GM23338 (cell line): ENCODE measurements at regions not wholly inside any gene's neighbourhood (a gene's known extent, or its start where the extent isn't known, plus 50 kb on each side); places are given as distances from the start of the nearest gene placed in this dataset.

Experiments
- ATAC-seq: fragments of 200-7000 bp; cut with Tn5 transposase; 3 replicates; pipeline ENCODE4 v1.9.1; 2020
- DNase-seq: peaks from one replicate; pipeline ENCODE4 v3.0.0-alpha.2; 2015; ENCODE audit warnings: low spot score
- H2AFZ ChIP-seq: fragments of 200-600 bp; sonication (generic); 2 replicates; pipeline ENCODE4 v1.8.0; 2016; ENCODE audit warnings: antibody characterized with exemption, mild to moderate bottlenecking, moderate library complexity
- H3F3A ChIP-seq: fragments of 200-600 bp; sonication (generic); replicated peaks from 2 replicates; pipeline ENCODE4 v1.8.0; 2017; ENCODE audit warnings: antibody characterized with exemption, mixed run types, low read depth
- H3K27ac ChIP-seq: fragments of 200-600 bp; sonication (generic); 2 replicates; pipeline ENCODE4 v1.6.1; 2016; ENCODE audit warnings: low read depth
- H3K27me3 ChIP-seq: fragments of 200-600 bp; sonication (generic); 2 replicates; pipeline ENCODE4 v1.8.0; 2016; ENCODE audit warnings: mild to moderate bottlenecking, mixed run types, moderate library complexity; ENCODE audit not compliant: insufficient read depth
- H3K36me3 ChIP-seq: fragments of 200-600 bp; sonication (generic); 2 replicates; pipeline ENCODE4 v1.8.0; 2016; ENCODE audit warnings: mild to moderate bottlenecking; ENCODE audit not compliant: insufficient read depth
- H3K4me1 ChIP-seq: fragments of 200-600 bp; sonication (generic); 2 replicates; pipeline ENCODE4 v1.8.0; 2016; ENCODE audit warnings: mild to moderate bottlenecking, moderate library complexity; ENCODE audit not compliant: insufficient read depth
- H3K4me2 ChIP-seq: fragments of 200-600 bp; sonication (generic); 2 replicates; pipeline ENCODE4 v1.7.1; 2017; ENCODE audit warnings: mixed run types
- H3K4me3 ChIP-seq: fragments of 200-600 bp; sonication (generic); 2 replicates; pipeline ENCODE4 v1.6.1; 2016; ENCODE audit warnings: mixed run types
- H3K79me2 ChIP-seq: fragments of 200-600 bp; sonication (generic); replicated peaks from 2 replicates; pipeline ENCODE4 v1.8.0; 2017; ENCODE audit warnings: mild to moderate bottlenecking; ENCODE audit not compliant: insufficient read depth
- H3K9me2 ChIP-seq: fragments of 200-600 bp; sonication (generic); 2 replicates; pipeline ENCODE4 v1.8.0; 2017; ENCODE audit not compliant: insufficient read depth
- H4K20me1 ChIP-seq: fragments of 200-600 bp; sonication (generic); replicated peaks from 2 replicates; pipeline ENCODE4 v1.8.0; 2017; ENCODE audit warnings: mild to moderate bottlenecking; ENCODE audit not compliant: insufficient read depth
- H3K27ac Mint-ChIP-seq: 2 replicates; pipeline ENCODE4 v1.8.0; 2020; ENCODE audit warnings: inconsistent platforms, mild to moderate bottlenecking, moderate library complexity, mixed read lengths
- H3K27me3 Mint-ChIP-seq: 3 replicates; pipeline ENCODE4 v1.8.0; 2022; ENCODE audit warnings: low read depth, mild to moderate bottlenecking, moderate library complexity, mixed read lengths, inconsistent platforms; ENCODE audit not compliant: insufficient read depth, poor library complexity
- H3K36me3 Mint-ChIP-seq: 3 replicates; pipeline ENCODE4 v1.8.0; 2021; ENCODE audit warnings: low read depth, mild to moderate bottlenecking, inconsistent platforms, moderate library complexity, mixed read lengths
- H3K4me1 Mint-ChIP-seq: 3 replicates; pipeline ENCODE4 v1.8.0; 2020; ENCODE audit warnings: mild to moderate bottlenecking, inconsistent platforms, mixed read lengths
- H3K4me3 Mint-ChIP-seq: 3 replicates; pipeline ENCODE4 v1.8.0; 2021; ENCODE audit warnings: moderate library complexity, mild to moderate bottlenecking, inconsistent platforms, mixed read lengths
- H3K9me3 Mint-ChIP-seq: 3 replicates; pipeline ENCODE4 v1.8.0; 2020; ENCODE audit warnings: moderate library complexity, mild to moderate bottlenecking, inconsistent platforms, mixed read lengths
- CREB1 ChIP-seq: fragments of 250-450 bp; sonication (Bioruptor Pico); IDR thresholded peaks from 2 replicates; pipeline ENCODE4 v1.5.0; 2020; ENCODE audit warnings: low read depth, mild to moderate bottlenecking, moderate library complexity
- EZH2 ChIP-seq: fragments of 200-600 bp; sonication (generic); IDR thresholded peaks from one replicate; pipeline ENCODE4 v1.8.0; 2017; ENCODE audit warnings: antibody characterized with exemption, mild to moderate bottlenecking, low read depth; ENCODE audit not compliant: unreplicated experiment
- EZH2phosphoT487 ChIP-seq: fragments of 200-600 bp; sonication (generic); IDR thresholded peaks from one replicate; pipeline ENCODE4 v1.8.1; 2018; ENCODE audit warnings: antibody characterized with exemption; ENCODE audit not compliant: unreplicated experiment
- JUNB ChIP-seq: IDR thresholded peaks from one replicate; pipeline ENCODE4 v1.6.1; 2016; ENCODE audit warnings: antibody characterized with exemption; ENCODE audit not compliant: unreplicated experiment
- NANOG ChIP-seq: IDR thresholded peaks from 2 replicates; pipeline ENCODE4 v1.6.1; 2016; ENCODE audit warnings: antibody characterized with exemption, borderline replicate concordance
- POLR2AphosphoS5 ChIP-seq: IDR thresholded peaks from 2 replicates; pipeline ENCODE4 v1.6.1; 2016; ENCODE audit warnings: antibody characterized with exemption, low read depth
- STAT1 ChIP-seq: IDR thresholded peaks from one replicate; pipeline ENCODE4 v1.6.1; 2016; ENCODE audit warnings: antibody characterized with exemption; ENCODE audit not compliant: unreplicated experiment
- ZNF114 ChIP-seq: fragments of 250-450 bp; sonication (Bioruptor Pico); IDR thresholded peaks from 2 replicates; pipeline ENCODE4 v1.5.0; 2020; ENCODE audit warnings: mild to moderate bottlenecking, moderate library complexity
- ZNF331 ChIP-seq: fragments of 250-450 bp; sonication (Bioruptor Pico); IDR thresholded peaks from 2 replicates; pipeline ENCODE4 v1.5.0; 2020; ENCODE audit warnings: low read depth, mild to moderate bottlenecking, moderate library complexity
- TF ChIP-seq, protein P1 (sequence below): IDR thresholded peaks from one replicate; pipeline ENCODE4 v1.6.1; 2018; ENCODE audit warnings: antibody characterized with exemption; ENCODE audit not compliant: unreplicated experiment
- TF ChIP-seq, protein P2 (sequence below): fragments of 250-450 bp; sonication (Bioruptor Pico); IDR thresholded peaks from 2 replicates; pipeline ENCODE4 v1.5.0; 2020; ENCODE audit warnings: mild to moderate bottlenecking, moderate library complexity
- TF ChIP-seq, protein P3 (sequence below): IDR thresholded peaks from 2 replicates; pipeline ENCODE4 v1.6.1; 2016; ENCODE audit warnings: antibody characterized with exemption
- TF ChIP-seq, protein P4 (sequence below), 2 experiments: fragments of 200-600 bp in 1 of 2; sonication (generic) in 1 of 2; conservative IDR thresholded peaks; 2 replicates each; pipeline versions ENCODE4 v1.5.1 to v1.6.1; 2016 to 2017; ENCODE audit warnings: antibody characterized with exemption in 2 of 2, low read depth in 2 of 2, mild to moderate bottlenecking in 2 of 2, moderate library complexity in 1 of 2

DNA sequence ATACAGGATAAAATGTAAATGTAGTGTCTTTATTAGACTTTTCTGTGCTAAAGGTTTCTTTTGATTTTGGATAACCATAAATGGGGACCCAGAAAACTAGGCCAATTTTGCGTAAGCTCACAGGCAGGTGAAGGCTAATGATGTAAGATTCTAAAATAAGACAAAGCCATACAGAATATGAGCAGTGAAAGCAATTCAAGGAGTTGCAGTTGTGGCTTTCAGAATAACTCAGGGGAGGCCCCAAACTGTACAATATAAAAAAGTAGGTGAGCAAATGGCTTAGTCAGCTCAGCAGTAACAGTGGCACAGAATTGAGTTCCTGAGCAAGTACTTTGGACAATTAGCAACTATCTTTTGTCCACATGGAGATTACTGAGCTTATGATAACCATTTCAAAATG lies 81.7 kb upstream of the NRP1 start:
- H3K27ac ChIP-seq, result no peak overlapping the region
- H3K9me2 ChIP-seq, result peaks cover 4% of the 10 kb centered on the region; the same call in 1 of the 2 replicates
- peaks cover 4% of the 10 kb centered on the region for H3K27me3 Mint-ChIP-seq
- no peaks in the 10 kb centered on the region for H3K27me3 ChIP-seq
- no peak for TF ChIP-seq ZNF114 (CRISPR knock-in tag)
- TF ChIP-seq JUNB, result no peak
- TF ChIP-seq EZH2phosphoT487, result no peak
- TF ChIP-seq ZNF331 (CRISPR knock-in tag), result no peak
- TF ChIP-seq, protein P1, sequence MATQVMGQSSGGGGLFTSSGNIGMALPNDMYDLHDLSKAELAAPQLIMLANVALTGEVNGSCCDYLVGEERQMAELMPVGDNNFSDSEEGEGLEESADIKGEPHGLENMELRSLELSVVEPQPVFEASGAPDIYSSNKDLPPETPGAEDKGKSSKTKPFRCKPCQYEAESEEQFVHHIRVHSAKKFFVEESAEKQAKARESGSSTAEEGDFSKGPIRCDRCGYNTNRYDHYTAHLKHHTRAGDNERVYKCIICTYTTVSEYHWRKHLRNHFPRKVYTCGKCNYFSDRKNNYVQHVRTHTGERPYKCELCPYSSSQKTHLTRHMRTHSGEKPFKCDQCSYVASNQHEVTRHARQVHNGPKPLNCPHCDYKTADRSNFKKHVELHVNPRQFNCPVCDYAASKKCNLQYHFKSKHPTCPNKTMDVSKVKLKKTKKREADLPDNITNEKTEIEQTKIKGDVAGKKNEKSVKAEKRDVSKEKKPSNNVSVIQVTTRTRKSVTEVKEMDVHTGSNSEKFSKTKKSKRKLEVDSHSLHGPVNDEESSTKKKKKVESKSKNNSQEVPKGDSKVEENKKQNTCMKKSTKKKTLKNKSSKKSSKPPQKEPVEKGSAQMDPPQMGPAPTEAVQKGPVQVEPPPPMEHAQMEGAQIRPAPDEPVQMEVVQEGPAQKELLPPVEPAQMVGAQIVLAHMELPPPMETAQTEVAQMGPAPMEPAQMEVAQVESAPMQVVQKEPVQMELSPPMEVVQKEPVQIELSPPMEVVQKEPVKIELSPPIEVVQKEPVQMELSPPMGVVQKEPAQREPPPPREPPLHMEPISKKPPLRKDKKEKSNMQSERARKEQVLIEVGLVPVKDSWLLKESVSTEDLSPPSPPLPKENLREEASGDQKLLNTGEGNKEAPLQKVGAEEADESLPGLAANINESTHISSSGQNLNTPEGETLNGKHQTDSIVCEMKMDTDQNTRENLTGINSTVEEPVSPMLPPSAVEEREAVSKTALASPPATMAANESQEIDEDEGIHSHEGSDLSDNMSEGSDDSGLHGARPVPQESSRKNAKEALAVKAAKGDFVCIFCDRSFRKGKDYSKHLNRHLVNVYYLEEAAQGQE, result no peak
- TF ChIP-seq POLR2AphosphoS5, result no peak
- no peak for TF ChIP-seq CREB1
- TF ChIP-seq, protein P2, sequence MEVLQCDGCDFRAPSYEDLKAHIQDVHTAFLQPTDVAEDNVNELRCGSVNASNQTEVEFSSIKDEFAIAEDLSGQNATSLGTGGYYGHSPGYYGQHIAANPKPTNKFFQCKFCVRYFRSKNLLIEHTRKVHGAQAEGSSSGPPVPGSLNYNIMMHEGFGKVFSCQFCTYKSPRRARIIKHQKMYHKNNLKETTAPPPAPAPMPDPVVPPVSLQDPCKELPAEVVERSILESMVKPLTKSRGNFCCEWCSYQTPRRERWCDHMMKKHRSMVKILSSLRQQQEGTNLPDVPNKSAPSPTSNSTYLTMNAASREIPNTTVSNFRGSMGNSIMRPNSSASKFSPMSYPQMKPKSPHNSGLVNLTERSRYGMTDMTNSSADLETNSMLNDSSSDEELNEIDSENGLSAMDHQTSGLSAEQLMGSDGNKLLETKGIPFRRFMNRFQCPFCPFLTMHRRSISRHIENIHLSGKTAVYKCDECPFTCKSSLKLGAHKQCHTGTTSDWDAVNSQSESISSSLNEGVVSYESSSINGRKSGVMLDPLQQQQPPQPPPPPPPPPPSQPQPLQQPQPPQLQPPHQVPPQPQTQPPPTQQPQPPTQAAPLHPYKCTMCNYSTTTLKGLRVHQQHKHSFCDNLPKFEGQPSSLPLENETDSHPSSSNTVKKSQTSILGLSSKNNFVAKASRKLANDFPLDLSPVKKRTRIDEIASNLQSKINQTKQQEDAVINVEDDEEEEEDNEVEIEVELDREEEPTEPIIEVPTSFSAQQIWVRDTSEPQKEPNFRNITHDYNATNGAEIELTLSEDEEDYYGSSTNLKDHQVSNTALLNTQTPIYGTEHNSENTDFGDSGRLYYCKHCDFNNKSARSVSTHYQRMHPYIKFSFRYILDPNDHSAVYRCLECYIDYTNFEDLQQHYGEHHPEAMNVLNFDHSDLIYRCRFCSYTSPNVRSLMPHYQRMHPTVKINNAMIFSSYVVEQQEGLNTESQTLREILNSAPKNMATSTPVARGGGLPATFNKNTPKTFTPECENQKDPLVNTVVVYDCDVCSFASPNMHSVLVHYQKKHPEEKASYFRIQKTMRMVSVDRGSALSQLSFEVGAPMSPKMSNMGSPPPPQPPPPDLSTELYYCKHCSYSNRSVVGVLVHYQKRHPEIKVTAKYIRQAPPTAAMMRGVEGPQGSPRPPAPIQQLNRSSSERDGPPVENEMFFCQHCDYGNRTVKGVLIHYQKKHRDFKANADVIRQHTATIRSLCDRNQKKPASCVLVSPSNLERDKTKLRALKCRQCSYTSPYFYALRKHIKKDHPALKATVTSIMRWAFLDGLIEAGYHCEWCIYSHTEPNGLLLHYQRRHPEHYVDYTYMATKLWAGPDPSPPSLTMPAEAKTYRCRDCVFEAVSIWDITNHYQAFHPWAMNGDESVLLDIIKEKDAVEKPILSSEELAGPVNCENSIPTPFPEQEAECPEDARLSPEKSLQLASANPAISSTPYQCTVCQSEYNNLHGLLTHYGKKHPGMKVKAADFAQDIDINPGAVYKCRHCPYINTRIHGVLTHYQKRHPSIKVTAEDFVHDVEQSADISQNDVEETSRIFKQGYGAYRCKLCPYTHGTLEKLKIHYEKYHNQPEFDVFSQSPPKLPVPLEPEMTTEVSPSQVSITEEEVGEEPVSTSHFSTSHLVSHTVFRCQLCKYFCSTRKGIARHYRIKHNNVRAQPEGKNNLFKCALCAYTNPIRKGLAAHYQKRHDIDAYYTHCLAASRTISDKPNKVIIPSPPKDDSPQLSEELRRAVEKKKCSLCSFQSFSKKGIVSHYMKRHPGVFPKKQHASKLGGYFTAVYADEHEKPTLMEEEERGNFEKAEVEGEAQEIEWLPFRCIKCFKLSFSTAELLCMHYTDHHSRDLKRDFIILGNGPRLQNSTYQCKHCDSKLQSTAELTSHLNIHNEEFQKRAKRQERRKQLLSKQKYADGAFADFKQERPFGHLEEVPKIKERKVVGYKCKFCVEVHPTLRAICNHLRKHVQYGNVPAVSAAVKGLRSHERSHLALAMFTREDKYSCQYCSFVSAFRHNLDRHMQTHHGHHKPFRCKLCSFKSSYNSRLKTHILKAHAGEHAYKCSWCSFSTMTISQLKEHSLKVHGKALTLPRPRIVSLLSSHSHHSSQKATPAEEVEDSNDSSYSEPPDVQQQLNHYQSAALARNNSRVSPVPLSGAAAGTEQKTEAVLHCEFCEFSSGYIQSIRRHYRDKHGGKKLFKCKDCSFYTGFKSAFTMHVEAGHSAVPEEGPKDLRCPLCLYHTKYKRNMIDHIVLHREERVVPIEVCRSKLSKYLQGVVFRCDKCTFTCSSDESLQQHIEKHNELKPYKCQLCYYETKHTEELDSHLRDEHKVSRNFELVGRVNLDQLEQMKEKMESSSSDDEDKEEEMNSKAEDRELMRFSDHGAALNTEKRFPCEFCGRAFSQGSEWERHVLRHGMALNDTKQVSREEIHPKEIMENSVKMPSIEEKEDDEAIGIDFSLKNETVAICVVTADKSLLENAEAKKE (CRISPR knock-in tag), result no peak
- no peak for TF ChIP-seq EZH2
- TF ChIP-seq STAT1, result no peak
- TF ChIP-seq NANOG, result no peak
- TF ChIP-seq, protein P3, sequence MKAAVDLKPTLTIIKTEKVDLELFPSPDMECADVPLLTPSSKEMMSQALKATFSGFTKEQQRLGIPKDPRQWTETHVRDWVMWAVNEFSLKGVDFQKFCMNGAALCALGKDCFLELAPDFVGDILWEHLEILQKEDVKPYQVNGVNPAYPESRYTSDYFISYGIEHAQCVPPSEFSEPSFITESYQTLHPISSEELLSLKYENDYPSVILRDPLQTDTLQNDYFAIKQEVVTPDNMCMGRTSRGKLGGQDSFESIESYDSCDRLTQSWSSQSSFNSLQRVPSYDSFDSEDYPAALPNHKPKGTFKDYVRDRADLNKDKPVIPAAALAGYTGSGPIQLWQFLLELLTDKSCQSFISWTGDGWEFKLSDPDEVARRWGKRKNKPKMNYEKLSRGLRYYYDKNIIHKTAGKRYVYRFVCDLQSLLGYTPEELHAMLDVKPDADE, result no peak
- TF ChIP-seq, protein P4, sequence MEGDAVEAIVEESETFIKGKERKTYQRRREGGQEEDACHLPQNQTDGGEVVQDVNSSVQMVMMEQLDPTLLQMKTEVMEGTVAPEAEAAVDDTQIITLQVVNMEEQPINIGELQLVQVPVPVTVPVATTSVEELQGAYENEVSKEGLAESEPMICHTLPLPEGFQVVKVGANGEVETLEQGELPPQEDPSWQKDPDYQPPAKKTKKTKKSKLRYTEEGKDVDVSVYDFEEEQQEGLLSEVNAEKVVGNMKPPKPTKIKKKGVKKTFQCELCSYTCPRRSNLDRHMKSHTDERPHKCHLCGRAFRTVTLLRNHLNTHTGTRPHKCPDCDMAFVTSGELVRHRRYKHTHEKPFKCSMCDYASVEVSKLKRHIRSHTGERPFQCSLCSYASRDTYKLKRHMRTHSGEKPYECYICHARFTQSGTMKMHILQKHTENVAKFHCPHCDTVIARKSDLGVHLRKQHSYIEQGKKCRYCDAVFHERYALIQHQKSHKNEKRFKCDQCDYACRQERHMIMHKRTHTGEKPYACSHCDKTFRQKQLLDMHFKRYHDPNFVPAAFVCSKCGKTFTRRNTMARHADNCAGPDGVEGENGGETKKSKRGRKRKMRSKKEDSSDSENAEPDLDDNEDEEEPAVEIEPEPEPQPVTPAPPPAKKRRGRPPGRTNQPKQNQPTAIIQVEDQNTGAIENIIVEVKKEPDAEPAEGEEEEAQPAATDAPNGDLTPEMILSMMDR (conservative IDR thresholded peaks at IDR 0.05; ENCODE audit: low read depth in 2 of 2), result no peak
- H3F3A ChIP-seq, result no peaks in the 10 kb centered on the region
- peaks cover 2% of the 10 kb centered on the region; the same call in 2 of the 3 replicates for H3K4me1 Mint-ChIP-seq
- DNase-seq (no peak), ATAC-seq (no peak)
- no peaks in the 10 kb centered on the region for H3K79me2 ChIP-seq
- no peak overlapping the region for H3K27ac Mint-ChIP-seq
- H3K9me3 Mint-ChIP-seq, result no peaks in the 10 kb centered on the region
- H3K4me3 ChIP-seq, result no peak overlapping the region
- H4K20me1 ChIP-seq, result no peaks in the 10 kb centered on the region
- H2AFZ ChIP-seq, result no peak overlapping the region
- no peak overlapping the region for H3K4me3 Mint-ChIP-seq
- H3K36me3 ChIP-seq, result no peaks in the 10 kb centered on the region
- H3K4me2 ChIP-seq, result no peak overlapping the region
- no peaks in the 10 kb centered on the region for H3K4me1 ChIP-seq
- no peaks in the 10 kb centered on the region for H3K36me3 Mint-ChIP-seq
